HG02642 (cell line): ENCODE measurements at regions not wholly inside any gene's neighbourhood (a gene's known extent, or its start where the extent isn't known, plus 50 kb on each side); places are given as distances from the start of the nearest gene placed in this dataset.
"Not testable (repeated sequence)": the region's sequence is repeated elsewhere in the genome, so short reads cannot be mapped to it uniquely, and the experiment has no call there.

Experiments
- ATAC-seq: cut with Tn5 transposase; IDR thresholded peaks from one replicate; pipeline ENCODE4 v1.9.1; 2021; ENCODE audit warnings: mild to moderate bottlenecking; ENCODE audit not compliant: unreplicated experiment, poor library complexity

DNA sequence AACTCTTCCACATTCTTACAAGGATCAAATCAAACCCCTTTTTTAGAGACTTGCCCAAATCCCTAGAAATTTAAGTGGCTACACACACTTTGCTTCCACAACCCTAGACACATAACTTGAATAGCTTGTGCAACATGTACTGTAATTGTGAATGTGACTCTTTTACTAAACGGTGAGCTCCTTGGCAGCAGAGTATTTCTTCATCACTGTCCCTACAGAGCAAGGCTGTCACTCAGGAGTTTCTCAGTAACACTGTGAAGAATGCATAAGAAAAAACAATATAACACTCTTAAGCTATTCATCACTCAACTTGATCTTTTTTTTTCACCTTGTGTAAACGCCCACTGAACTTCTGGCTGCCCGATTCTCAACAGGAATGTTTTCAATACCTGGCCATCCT is 53.8 kb upstream of the ADAMTS18 start:
- ATAC-seq: no peak

- ATAC-seq: no peak
Observed at GRCh38 chr16:77491091-77491490, 56.3 kb upstream of the ADAMTS18 start.

- no peak for ATAC-seq
Observed at GRCh38 chr16:77496934-77497333, 62.1 kb upstream of the ADAMTS18 start.

DNA sequence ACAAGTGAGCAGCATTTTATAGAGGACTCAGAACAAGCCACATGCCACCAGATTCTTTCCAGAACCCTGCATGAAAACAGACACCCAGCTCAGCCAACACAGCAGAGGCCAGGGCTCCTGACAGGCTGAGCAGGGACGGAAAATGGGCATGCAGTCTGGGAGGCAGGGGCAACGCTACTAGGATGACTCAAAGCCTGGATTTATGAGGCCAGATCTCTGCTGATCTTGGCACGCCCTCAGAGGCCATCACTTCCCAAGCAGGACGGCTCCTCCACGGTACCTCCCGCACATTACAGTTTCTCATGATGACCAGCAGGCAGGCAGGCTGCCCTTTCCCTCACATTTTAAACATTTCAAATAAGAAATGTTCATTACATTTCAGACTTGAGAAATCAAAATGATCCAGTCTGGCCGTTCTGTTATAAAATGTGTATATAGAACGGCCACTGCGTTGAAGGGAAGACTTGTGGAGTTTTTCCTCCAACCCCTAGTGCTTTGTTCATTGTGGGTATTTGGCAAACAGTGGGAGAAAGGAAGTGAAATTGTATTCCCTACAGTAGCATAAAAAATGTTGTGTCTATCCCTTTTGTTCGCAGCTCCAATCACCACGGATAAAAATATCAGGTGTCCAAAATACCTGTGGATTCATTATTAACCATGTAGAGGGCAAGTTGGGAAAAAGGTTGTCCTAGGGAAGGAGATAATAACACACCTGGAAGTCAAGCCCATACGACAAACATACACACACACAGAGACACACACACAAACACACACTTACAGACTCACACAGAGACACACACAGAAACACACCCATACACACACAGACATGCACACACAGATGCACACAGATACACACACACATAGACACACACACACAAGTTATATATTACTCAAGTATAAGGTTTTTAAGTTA is 64.8 kb upstream of the ADAMTS18 start:
- ATAC-seq: no peak

GRCh38 chr16:77500286-77500598 is 65.4 kb upstream of the ADAMTS18 start:
- ATAC-seq: no peak

GRCh38 chr16:77500934-77501664 is 66.3 kb upstream of the ADAMTS18 start:
- ATAC-seq: no peak

DNA sequence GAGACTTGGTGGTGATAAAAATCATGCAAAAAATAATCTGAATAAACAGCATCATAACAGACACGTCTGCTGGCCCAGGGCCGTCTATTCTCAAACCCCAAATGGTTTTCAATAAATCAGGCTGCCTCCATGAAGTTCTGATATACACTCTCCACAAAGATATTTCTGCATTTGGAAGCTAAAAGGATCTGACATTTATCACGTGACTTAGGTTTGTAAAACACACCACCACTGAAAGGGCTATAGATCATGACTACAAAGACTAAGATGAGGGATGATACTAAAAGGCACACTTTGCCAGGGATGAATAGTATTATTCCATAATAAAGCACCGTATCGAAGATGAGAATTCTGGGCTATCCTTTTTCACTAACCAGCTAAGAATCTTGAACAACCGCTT is 67.6 kb upstream of the ADAMTS18 start:
- no peak for ATAC-seq

DNA sequence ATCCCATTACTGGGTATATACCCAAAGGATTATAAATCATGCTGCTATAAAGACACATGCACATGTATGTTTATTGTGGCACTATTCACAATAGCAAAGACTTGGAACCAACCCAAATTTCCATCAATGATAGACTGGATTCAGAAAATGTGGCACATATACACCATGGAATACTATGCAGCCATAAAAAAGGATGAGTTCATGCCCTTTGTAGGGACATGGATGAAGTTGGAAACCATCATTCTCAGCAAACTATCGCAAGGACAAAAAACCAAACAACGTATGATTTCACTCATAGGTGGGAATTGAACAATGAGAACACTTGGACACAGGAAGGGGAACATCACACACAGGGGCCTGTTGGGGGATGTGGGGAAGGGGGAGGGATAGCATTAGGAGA is 71.7 kb upstream of the ADAMTS18 start:
- not testable (repeated sequence) for ATAC-seq

DNA sequence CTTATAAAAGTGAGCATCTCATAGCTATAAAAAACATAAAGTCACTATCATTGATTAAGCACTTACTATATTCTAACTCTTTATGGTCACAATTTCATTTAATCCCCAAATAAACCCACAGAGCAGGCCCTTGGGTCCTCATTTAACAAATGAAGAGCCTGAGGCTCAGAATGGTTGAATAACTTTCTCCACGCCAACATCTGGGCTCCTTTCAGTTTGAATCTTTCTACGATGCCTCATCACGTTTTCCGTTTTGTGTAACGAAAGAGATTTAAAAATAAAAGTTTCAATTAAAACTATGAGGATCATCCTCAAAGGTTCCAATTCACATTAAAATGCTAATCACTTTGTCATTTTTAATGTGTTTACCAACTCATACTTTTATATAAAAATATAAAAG is 74.2 kb upstream of the ADAMTS18 start:
- no peak for ATAC-seq

GRCh38 chr16:77509796-77510195 is 75.0 kb upstream of the ADAMTS18 start:
- no peak for ATAC-seq

DNA sequence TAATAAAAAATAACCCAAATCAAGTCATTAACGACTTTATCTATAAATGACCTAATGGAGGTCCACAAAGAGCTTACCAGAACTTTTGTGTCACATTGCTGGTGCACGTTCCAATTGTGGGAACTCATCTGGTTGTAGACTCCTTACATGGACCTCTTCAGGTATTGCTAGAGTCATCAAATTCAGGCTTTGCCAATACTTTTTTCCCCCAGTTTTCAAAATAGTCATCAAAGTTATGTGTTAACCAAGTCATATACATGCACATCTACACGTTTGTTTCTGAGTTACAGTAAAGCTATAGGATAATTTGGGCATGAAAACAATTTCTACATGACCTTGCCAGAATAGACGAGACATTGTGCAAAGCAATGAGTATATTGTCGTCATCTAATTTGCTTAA is 76.2 kb upstream of the ADAMTS18 start:
- no peak for ATAC-seq

GRCh38 chr16:77514500-77515220 is 79.8 kb upstream of the ADAMTS18 start:
- ATAC-seq: no peak

DNA sequence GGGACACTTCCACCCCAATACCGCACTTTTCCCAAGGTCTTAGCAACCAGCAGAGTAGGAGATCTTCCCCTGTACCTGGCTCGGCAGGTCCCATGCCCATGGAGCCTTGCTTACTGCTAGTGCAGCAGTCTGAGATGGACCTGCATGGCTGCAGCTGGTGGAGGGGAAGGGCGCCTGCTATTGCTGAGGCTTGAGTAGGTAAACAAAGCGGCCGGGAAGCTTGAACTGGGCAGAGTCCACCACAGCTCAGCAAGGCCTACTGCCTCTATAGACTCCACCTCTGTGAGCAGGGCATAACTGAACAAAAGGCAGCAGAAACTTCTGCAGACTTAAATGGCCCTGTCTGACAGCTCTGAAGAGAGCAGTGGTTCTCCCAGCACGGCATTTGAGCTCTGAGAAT is 90.4 kb upstream of the ADAMTS18 start:
- not testable (repeated sequence) for ATAC-seq

GRCh38 chr16:77531752-77532151 is 96.9 kb upstream of the ADAMTS18 start:
- no peak for ATAC-seq

DNA sequence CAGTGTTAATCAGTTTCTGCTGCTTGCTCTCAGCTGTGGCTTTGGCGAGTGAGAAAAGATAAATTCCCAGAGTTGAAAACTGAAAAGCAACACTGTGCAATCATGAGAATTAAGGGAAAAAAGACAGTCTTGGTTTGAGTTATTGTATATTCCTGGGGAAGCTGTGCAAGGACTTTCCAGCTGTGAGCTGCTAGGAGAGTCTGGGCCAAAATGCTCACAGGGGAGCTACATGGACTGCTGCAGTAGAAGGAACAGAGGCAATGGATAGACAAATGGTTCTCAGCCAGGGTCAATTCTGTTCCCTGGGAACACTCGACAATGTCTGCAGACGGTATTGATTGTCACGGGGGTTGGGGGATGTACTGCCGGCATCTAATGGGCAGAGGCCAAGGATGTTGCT is 102.0 kb upstream of the ADAMTS18 start:
- no peak for ATAC-seq

DNA sequence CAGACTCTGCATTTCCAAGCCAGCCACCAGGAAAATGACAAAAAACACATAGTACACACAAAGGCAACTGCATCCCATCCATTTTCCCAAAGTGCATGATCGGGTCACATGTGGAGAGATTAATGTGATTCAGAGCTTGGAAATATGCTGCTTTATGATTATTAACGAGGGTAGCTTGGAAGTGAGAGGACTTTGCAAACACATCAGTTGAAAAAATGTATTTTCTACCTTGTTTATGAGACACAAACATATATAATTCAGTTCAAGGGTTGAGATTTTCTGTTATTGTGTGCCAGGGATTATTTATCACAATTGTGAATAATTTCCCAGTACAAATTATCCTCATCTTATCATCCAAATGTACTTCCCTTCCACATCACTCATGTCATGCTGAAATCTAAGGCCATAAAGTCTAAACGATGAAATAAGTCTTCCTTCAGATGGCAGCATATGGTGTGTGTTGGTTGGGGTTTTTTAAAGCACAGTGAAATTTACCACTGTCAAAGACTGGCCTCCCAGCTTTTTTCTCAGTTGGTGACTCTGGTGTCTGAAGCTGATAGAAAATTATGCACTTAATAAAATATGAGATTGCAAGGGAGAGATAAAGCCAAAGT is 104.7 kb upstream of the ADAMTS18 start:
- ATAC-seq: no peak

- no peak for ATAC-seq
Observed at GRCh38 chr16:77540646-77541045, 105.8 kb upstream of the ADAMTS18 start.

- no peak for ATAC-seq
Observed at GRCh38 chr16:77541165-77541564, 106.3 kb upstream of the ADAMTS18 start.

GRCh38 chr16:77548151-77548550 is 113.3 kb upstream of the ADAMTS18 start:
- no peak for ATAC-seq

DNA sequence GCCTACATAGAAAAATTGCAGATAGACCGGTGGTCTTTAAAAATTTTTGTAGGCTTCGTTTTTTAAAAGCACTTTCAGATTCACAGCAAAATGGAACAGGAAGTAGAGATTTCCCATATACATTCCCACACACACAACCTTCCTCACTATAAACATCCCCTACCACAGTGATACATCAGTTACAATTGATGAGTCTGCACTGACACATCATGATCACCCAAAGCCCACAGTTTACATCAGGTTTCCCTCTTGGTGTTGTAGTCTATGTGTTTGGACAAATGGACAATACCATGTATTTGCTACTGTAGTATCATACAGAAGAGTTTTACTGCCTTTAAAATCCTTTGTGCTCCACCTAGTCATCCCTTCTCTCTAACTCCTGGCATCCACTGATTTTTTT is 113.9 kb upstream of the ADAMTS18 start:
- ATAC-seq: no peak

GRCh38 chr16:77549876-77550275 is 115.0 kb upstream of the ADAMTS18 start:
- ATAC-seq: no peak
